Lung (tissue), 11 donors: ENCODE measurements at regions not wholly inside any gene's neighbourhood (a gene's known extent, or its start where the extent isn't known, plus 50 kb on each side); places are given as distances from the start of the nearest gene placed in this dataset.

Experiments
- ATAC-seq: fragments of 200-7000 bp; cut with Tn5 transposase; one replicate; pipeline ENCODE4 v1.9.1; 2020; ENCODE audit warnings: moderate number of reproducible peaks; ENCODE audit not compliant: insufficient read depth, low FRiP score
- DNase-seq, 3 donors: peaks; one replicate each; pipeline ENCODE4 v3.0.0-alpha.2; 2013 to 2017
- H3K27ac ChIP-seq, 2 donors: one replicate each; pipeline ENCODE4 v1.5.1; 2013; ENCODE audit warnings: mild to moderate bottlenecking in 2 of 2, moderate library complexity in 2 of 2, control low read depth in 1 of 2, inconsistent platforms in 1 of 2, low read depth in 1 of 2, low read length in 1 of 2
- H3K27me3 ChIP-seq, 3 donors: one replicate each; pipeline ENCODE4 v1.5.1; 2013; ENCODE audit warnings: low read length in 2 of 3; ENCODE audit not compliant: control insufficient read depth in 3 of 3, insufficient read depth in 3 of 3
- H3K36me3 ChIP-seq, 4 donors: one replicate each; pipeline ENCODE4 v1.5.1; 2013; ENCODE audit warnings: low read length in 4 of 4, mild to moderate bottlenecking in 1 of 4, moderate library complexity in 1 of 4; ENCODE audit not compliant: control insufficient read depth in 4 of 4, insufficient read depth in 4 of 4
- H3K4me1 ChIP-seq, 5 donors: one replicate each; pipeline ENCODE4 v1.5.1; 2013; ENCODE audit warnings: low read length in 5 of 5, mild to moderate bottlenecking in 2 of 5, moderate library complexity in 1 of 5; ENCODE audit not compliant: control insufficient read depth in 5 of 5, insufficient read depth in 5 of 5
- H3K4me3 ChIP-seq: one replicate; pipeline ENCODE4 v1.5.1; 2013; ENCODE audit warnings: mild to moderate bottlenecking, control low read depth, moderate library complexity
- H3K9ac ChIP-seq, 2 donors: one replicate each; pipeline ENCODE4 v1.5.1; 2013; ENCODE audit warnings: low read length in 2 of 2, control low read depth in 1 of 2; ENCODE audit not compliant: insufficient read depth in 1 of 2
- H3K9me3 ChIP-seq, 4 donors: one replicate each; pipeline ENCODE4 v1.5.1; 2013; ENCODE audit warnings: low read length in 3 of 4, mild to moderate bottlenecking in 1 of 4, moderate library complexity in 1 of 4; ENCODE audit not compliant: control insufficient read depth in 4 of 4, insufficient read depth in 3 of 4
- CTCF ChIP-seq: IDR thresholded peaks from 2 replicates; pipeline ENCODE4 v1.5.1; 2012; ENCODE audit warnings: mild to moderate bottlenecking; ENCODE audit errors: control extremely low read depth, extremely low read depth
- WGBS, 2 donors: extraction: QIAGEN DNeasy Blood & Tissue Kit; methylation state at CpG; one replicate each; pipeline ENCODE4 v1.1.7; 2013; 5-methylcytosine and 5-hydroxymethylcytosine counted together
- donor health status: control.
- donor health status: control.
- donor health status: Bipolar disorder and iron deficiency.
- donor health status: healthy.
- donor health status: DM: yes; HTN: yes; CAD: no.

- DNase-seq (peak in 2 of 3 donors; percentile 26 to 49), ATAC-seq (no peak)
- Histone ChIP-seq H3K27me3 (no peaks in the 10 kb centered on the region), H3K4me1 (peaks cover 0 to 12% (median 6%) of the 10 kb centered on the region in 5 donors), H3K4me3 (no peak overlapping the region), H3K9ac (no peak overlapping the region), H3K27ac (peak overlapping the region in 1 of 2 donors; percentile 45), H3K9me3 (no peaks in the 10 kb centered on the region), H3K36me3 (no peaks in the 10 kb centered on the region)
- no peak for TF ChIP-seq CTCF
These were observed 1079.1 kb downstream of the TTLL7 start for GRCh38 chr1:82919837-82920236.

DNA sequence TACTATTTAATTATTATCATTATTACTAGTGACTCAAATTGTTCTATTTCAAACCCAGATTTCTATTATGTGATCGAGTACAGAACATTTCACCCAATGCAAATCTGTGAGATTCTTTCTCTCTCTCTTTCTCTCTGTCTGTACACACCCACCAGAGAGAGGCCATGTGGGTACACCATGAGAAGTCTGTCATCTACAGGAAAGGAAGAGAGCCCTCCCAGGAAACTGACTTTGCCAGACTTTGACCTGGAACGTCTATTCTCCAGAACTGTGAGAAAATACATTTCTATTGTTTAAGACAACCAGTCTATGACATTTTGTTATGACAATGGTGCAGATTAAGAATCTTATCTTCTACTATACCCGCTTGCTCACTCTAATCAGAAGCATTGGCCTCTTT lies 1091.6 kb downstream of the TTLL7 start:
- TF ChIP-seq CTCF: no peak
- H3K9ac ChIP-seq: no peak overlapping the region
- no peak overlapping the region for H3K4me3 ChIP-seq
- no peak overlapping the region for H3K27ac ChIP-seq
- WGBS, 2 donors: 68 to 72% methylated on average over 3 of the region's 3 CpGs
- no peaks in the 10 kb centered on the region for H3K27me3 ChIP-seq
- no peaks in the 10 kb centered on the region for H3K36me3 ChIP-seq
- no peaks in the 10 kb centered on the region for H3K4me1 ChIP-seq
- ATAC-seq: no peak
- H3K9me3 ChIP-seq: no peaks in the 10 kb centered on the region
- DNase-seq: no peak

- Histone ChIP-seq H3K9me3 (no peaks in the 10 kb centered on the region), H3K36me3 (no peaks in the 10 kb centered on the region), H3K27me3 (no peaks in the 10 kb centered on the region), H3K4me1 (no peaks in the 10 kb centered on the region), H3K4me3 (no peak overlapping the region), H3K9ac (no peak overlapping the region), H3K27ac (no peak overlapping the region)
- ATAC-seq (no peak), DNase-seq (no peak)
- no peak for TF ChIP-seq CTCF
- 84 to 87% methylated on average over 4 of the region's 4 CpGs for WGBS, 2 donors
These were observed 1095.3 kb downstream of the TTLL7 start for GRCh38 chr1:82903626-82904025.

DNA sequence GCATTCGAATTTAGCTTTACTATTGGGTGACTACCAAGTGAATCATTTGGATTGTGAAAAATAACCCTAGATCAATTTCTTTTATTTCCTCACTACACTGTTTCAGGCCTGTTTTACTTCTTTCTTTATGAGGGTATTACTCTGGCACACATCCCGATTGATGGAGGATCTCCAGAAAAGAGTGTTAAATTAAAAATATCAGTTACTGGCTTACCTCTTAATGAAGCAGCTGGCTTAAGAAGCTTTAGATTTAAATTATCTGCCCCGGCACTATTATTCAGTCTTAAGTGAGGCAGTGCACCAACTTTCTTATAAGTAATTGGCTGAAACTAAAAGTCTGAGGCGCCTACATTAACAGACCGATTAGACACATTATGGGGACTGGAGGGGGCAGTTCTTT lies 1097.4 kb downstream of the TTLL7 start:
- Histone ChIP-seq H3K36me3 (no peaks in the 10 kb centered on the region), H3K27me3 (no peaks in the 10 kb centered on the region), H3K4me3 (no peak overlapping the region), H3K4me1 (no peaks in the 10 kb centered on the region), H3K27ac (no peak overlapping the region), H3K9me3 (no peaks in the 10 kb centered on the region), H3K9ac (no peak overlapping the region)
- TF ChIP-seq CTCF: no peak
- no peak for DNase-seq
- 87 to 89% methylated on average over 5 of the region's 5 CpGs for whole genome bisulfite sequencing, 2 donors
- ATAC-seq: no peak
